GM21737 (cell line): ENCODE measurements at regions not wholly inside any gene's neighbourhood (a gene's known extent, or its start where the extent isn't known, plus 50 kb on each side); places are given as distances from the start of the nearest gene placed in this dataset.

Source experiments
- ATAC-seq: cut with Tn5 transposase; IDR thresholded peaks from one replicate; pipeline ENCODE4 v1.9.1; 2021; ENCODE audit warnings: mild to moderate bottlenecking, moderate library complexity; ENCODE audit not compliant: unreplicated experiment

DNA sequence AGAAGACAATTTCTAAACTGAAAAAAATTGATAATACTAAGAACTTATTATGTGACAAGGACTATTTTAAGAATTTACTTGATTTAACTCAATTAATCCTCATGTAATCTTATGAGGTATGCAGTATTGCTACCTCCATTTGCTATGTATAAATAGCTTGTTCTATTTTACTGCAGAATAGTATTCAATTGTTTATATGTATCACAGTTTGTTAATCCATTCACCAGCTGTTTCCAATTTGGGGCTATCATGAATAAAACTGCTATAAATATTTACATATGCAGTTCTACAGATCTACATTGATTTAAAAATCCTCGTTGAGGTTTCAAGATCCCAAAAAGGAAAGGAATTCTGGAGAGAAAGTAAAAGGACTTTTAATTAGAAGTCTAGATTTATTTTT, 54.8 kb upstream of the DOCK10 start:
- no peak for ATAC-seq
